Progenitor cell of endocrine pancreas (in vitro differentiated cells): ENCODE measurements at regions not wholly inside any gene's neighbourhood (a gene's known extent, or its start where the extent isn't known, plus 50 kb on each side); places are given as distances from the start of the nearest gene placed in this dataset.

ENCODE experiments used
- DNase-seq: peaks from one replicate; pipeline ENCODE4 v3.0.0; 2021; ENCODE audit warnings: low spot score; ENCODE audit not compliant: unreplicated experiment
- H3K27ac Mint-ChIP-seq: 2 replicates; pipeline ENCODE4 v1.8.0; 2021; ENCODE audit warnings: mild to moderate bottlenecking, moderate library complexity, mixed read lengths
- H3K27me3 Mint-ChIP-seq: 2 replicates; pipeline ENCODE4 v1.8.0; 2021; ENCODE audit warnings: mixed read lengths
- H3K36me3 Mint-ChIP-seq: 2 replicates; pipeline ENCODE4 v1.8.0; 2022; ENCODE audit warnings: mixed read lengths; ENCODE audit not compliant: insufficient read depth
- H3K4me1 Mint-ChIP-seq: 2 replicates; pipeline ENCODE4 v1.8.0; 2021; ENCODE audit warnings: low read depth, mixed read lengths
- H3K4me3 Mint-ChIP-seq: 2 replicates; pipeline ENCODE4 v1.8.0; 2021; ENCODE audit warnings: low read depth, mild to moderate bottlenecking, moderate library complexity, mixed read lengths
- H3K9me3 Mint-ChIP-seq: 2 replicates; pipeline ENCODE4 v1.8.0; 2021; ENCODE audit warnings: low read depth, mixed read lengths
- CTCF ChIP-seq: fragments of 200-600 bp; sonication (generic); IDR thresholded peaks from one replicate; pipeline ENCODE4 v1.5.0; 2021; ENCODE audit warnings: antibody characterized with exemption, mild to moderate bottlenecking; ENCODE audit not compliant: unreplicated experiment

- H3K27me3 Mint-ChIP-seq = peaks cover 11% of the 10 kb centered on the region
- no peaks in the 10 kb centered on the region for H3K9me3 Mint-ChIP-seq
- H3K4me3 Mint-ChIP-seq = no peak overlapping the region
- DNase-seq = no peak
- no peak for TF ChIP-seq CTCF
- H3K36me3 Mint-ChIP-seq = no peaks in the 10 kb centered on the region
- H3K27ac Mint-ChIP-seq = no peak overlapping the region
- no peaks in the 10 kb centered on the region for H3K4me1 Mint-ChIP-seq
These were observed 70.5 kb downstream of the NHLRC3 start for GRCh38 chr13:39108783-39109182.

DNA sequence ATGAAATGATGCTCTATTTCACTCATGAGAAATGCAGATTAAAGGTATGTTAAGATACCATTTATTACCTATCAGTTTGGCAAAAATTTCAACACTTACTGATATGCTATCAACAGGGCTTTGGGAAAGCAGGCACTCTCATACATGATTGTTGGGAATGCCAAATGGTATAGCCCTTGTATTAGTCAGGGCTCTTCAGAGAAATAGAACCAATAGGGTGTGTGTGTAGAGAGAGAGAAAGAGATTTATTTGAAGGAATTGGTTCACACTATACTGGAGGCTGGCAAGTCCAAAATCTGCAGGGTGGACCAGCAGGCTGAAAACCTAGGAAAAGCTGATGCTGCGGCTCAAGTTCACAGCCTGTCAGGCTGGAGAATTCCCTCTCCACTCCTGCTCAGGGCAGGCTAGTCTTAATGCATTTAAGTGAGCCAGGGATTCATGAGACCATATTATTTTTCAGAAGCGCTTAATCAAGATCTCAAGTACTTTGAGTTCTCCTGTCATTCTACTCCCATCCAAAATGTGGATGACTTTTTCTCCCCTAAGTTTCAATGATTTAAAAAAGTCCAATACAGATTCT is 72.4 kb downstream of the NHLRC3 start:
- H3K36me3 Mint-ChIP-seq = no peaks in the 10 kb centered on the region
- DNase-seq = no peak
- H3K4me1 Mint-ChIP-seq = no peaks in the 10 kb centered on the region
- H3K9me3 Mint-ChIP-seq = peaks cover 3% of the 10 kb centered on the region
- H3K27me3 Mint-ChIP-seq = peaks cover 11% of the 10 kb centered on the region
- no peak for TF ChIP-seq CTCF
- H3K27ac Mint-ChIP-seq = no peak overlapping the region
- H3K4me3 Mint-ChIP-seq = no peak overlapping the region

DNA sequence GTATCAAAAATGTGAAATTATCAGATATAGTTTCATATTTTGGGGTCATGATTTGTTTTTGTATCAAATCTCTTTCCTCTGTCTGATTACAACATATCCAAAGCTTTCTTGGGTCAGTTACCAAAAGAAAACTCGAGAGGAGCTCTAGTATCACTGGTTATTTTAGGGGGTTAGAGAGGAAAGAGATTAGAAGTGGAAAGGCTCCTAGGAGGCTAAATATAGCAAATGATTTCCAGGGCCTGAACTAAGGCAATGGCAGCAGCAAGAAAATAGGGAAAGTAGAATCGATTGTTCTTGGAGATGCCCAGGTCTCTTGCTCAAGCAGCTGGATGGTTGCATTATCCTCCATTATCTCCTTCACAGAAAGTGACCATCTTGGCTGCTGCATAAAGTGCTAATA is 72.9 kb downstream of the NHLRC3 start:
- Mint-ChIP-seq H3K27ac (no peak overlapping the region), H3K36me3 (no peaks in the 10 kb centered on the region), H3K27me3 (peaks cover 11% of the 10 kb centered on the region), H3K4me1 (no peaks in the 10 kb centered on the region), H3K4me3 (no peak overlapping the region), H3K9me3 (peaks cover 4% of the 10 kb centered on the region)
- TF ChIP-seq CTCF = no peak
- no peak for DNase-seq

DNA sequence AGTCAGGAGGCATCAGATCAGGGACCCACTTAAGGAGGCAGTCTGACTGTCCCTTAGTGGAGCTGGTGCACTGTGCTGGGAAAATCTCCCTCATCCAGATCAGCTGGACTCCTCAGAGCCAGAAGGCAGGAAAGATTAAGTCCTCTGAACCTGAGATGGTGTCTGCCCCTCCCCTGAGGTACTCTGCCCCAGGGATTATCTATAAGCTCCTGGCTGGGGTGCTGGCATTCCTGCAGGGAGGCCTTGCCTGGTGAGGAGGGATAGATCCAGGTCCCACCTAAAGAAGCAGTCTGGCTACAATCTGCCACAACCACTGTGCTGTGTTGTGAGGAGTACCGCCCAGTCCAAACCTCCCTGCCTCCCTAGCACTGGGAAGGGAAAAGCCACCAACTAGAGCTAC is 81.2 kb downstream of the NHLRC3 start:
- H3K4me1 Mint-ChIP-seq = no peaks in the 10 kb centered on the region
- DNase-seq = no peak
- H3K27ac Mint-ChIP-seq = no peak overlapping the region
- no peak overlapping the region for H3K4me3 Mint-ChIP-seq
- no peaks in the 10 kb centered on the region for H3K36me3 Mint-ChIP-seq
- H3K9me3 Mint-ChIP-seq = peaks cover 4% of the 10 kb centered on the region
- no peaks in the 10 kb centered on the region for H3K27me3 Mint-ChIP-seq
- TF ChIP-seq CTCF = no peak

- no peak for TF ChIP-seq CTCF
These were observed 85.3 kb downstream of the NHLRC3 start for GRCh38 chr13:39123578-39123977.

More at GRCh38 chr13:39123578-39123977, 85.3 kb downstream of the NHLRC3 start:
- DNase-seq = no peak
- H3K36me3 Mint-ChIP-seq = no peaks in the 10 kb centered on the region
- H3K9me3 Mint-ChIP-seq = no peaks in the 10 kb centered on the region
- no peak overlapping the region for H3K4me3 Mint-ChIP-seq
- H3K4me1 Mint-ChIP-seq = peaks cover 16% of the 10 kb centered on the region
- no peak overlapping the region for H3K27ac Mint-ChIP-seq
- no peaks in the 10 kb centered on the region for H3K27me3 Mint-ChIP-seq
